Activated CD4-positive, CD25-positive, alpha-beta regulatory T cell treated with anti-CD3 and anti-CD28 coated beads, Interleukin-2, amount 50 U/mL, for 24 hours (primary cell): ENCODE measurements at regions not wholly inside any gene's neighbourhood (a gene's known extent, or its start where the extent isn't known, plus 50 kb on each side); places are given as distances from the start of the nearest gene placed in this dataset.

Source experiments
- ATAC-seq, 2 donors: fragments of 150-1000 bp; cut with Tn5 transposase; one replicate each; pipeline ENCODE4 v1.10.0; 2021; ENCODE audit warnings: mild to moderate bottlenecking in 1 of 2, moderate library complexity in 1 of 2

DNA sequence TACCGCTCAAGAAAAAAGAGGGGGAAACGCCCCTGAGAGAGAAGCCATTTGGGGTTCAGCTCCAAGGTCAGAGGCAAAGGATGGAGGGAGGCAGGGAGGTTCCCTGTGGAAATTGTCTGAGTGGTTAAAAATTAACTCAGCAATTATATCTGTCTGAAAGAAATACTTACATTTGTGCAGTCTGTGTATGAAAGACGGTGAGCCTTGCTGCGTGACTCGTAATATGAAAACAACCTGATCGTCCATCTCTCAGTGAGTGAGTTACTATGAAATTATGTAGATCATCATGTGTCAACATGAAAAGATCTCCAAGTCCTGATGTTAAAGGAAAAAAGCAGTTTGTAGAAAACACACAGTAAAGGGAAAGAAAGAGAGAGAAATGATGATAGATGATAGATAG is 67.2 kb upstream of the FAM204A start:
- ATAC-seq: no peak

DNA sequence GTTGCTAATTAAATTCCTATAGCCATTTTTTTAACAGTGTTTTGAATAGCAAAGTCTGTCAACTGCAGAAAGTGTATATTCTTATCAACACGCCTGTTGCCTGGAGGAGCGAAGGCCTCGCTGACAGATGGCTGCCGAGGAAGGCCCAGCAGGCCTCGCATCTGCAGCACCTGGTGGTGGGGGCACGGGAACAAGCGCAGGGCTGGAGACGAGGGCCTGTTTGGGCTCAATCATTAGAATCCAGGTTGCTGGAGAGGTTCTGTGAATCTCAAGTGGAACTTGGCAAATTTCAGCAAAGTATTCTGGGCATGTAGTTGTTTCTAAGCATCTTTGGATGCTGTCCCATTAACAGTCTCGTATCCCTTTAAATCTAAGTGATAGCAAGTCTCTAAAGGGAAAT is 66.1 kb upstream of the FAM204A start:
- no peak for ATAC-seq

DNA sequence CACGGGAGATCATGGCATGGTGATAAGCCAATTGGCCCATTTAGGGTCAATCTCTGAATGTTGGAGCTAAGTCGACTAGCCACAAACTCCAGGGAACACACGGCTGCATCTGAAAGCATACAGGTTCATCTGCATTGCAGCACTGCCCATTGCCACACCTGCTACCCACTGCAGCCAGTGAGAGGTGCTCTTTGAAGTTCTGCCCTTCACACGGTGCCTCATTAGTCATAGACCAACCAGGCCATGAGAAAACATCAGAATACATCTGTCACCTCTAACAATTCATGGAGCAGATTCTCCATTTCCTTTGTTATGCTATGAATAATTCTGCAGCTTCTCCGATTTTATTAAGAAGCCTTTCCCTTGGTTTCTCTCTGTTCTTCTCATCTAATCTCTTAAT is 65.7 kb upstream of the FAM204A start:
- ATAC-seq: no peak

DNA sequence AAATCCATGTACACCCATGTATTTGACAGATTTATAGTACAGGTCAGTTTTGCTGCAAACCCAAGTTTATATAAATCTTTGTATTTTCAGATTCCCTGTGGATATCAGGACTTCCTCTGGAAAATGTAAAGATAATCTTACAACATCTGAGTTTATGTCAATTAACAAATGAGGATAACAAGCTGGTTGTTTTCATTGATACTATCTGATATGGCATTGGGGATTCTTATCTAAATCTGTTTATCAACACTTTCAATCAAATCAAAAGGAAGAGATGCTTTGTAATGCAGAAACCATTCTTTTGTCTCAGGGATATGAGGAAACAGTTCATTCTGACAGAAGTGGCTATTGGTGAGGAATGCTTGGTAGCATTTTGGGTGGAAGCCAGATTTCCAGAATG is 64.9 kb upstream of the FAM204A start:
- ATAC-seq: no peak

DNA sequence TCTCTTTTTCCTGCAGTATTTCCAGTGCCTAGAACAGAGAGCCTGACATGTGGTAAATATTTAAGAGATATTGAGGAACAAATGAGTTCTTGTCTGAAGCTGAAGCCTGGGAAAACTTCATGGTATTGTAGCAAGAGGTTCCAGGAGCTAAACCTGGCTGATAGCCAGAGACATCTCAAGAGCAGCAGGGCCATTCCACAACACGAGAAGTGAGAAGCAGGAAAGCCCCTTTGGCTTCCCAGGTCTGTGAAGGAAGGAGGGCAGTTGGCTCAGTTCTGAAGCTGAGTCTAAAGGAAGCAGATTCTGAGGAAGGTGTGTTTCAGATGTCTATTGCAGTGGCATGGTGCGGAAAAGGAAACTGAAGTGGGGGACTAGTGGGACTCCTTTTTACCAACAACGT is 63.8 kb upstream of the FAM204A start:
- ATAC-seq: no peak

DNA sequence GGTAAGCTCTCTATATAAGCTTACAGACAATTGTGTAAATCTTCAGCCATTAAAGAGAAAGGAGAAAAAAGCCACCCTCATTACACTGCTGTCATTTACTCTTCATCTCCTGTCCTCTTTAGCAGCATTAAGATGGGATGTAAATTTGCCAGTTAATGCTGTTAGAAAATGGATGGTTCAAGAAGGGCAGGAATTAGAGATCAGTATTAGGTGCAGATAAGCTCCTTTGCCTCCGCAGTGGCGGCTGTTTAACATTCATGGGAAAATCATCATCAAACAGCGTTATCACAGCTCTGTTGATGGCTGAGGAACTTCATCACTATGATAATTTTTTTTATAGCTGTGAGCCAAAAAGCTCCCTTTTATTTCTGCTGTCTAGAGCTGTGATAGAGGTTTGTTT is 61.8 kb upstream of the FAM204A start:
- ATAC-seq: no peak

DNA sequence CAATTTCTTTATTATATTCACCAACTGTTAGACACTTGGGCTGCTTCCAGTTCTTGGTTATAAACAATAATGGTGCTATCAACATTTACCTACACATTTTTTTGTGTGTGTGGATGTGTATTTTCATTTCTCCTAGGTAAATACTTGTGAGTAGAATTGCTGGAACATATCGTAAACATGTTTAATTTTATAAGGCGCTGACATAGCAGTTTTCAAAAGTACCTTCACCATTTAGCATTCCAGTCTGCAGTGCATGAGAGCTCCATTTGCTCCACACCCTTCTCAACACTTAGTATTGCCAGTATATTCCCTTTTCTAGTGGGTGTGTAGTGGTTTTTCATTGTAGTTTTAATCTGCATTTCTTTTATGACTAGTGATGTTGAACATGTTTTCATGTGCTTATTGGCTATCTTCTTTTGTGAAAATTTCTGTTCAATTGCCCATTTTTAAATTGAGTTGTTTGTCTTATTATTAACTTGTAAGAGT is 59.6 kb upstream of the FAM204A start:
- no peak for ATAC-seq

DNA sequence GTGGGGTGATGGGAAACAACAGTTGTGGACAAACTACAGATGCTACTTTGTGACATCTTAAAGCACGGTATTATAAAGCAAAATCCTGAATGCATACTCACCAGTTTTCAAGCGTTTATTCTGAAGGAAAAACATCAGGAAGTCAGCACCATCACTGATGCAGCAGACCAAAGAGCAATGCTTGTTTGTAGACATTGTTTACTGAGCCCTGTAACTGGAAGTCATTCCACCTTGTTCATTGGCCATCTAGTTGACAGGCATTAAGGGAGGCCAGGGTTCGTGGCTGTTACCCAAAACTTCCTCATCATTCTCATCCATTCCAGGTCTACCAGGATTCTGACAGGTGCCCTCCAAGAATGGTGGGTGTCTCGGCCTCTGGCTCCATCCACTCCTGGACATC is 55.3 kb upstream of the FAM204A start:
- ATAC-seq: no peak

DNA sequence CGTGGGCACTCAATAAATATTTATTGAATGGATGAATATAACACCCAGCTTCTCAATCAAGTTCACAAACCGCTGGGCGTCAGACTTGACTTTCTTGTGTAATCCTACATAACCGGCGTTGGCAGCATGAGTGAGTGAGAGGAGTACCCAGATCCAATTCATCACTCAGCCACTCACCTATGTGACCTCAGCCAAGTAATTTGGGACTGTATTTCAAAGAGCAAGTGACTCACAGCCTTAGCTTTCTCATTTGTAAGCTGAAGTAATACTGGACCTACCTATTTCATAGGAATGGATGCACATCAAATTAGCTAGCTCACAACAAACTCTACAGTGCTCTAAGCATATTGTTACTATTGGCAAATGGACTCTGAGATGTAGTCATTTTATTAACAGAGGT is 53.8 kb upstream of the FAM204A start:
- no peak for ATAC-seq

DNA sequence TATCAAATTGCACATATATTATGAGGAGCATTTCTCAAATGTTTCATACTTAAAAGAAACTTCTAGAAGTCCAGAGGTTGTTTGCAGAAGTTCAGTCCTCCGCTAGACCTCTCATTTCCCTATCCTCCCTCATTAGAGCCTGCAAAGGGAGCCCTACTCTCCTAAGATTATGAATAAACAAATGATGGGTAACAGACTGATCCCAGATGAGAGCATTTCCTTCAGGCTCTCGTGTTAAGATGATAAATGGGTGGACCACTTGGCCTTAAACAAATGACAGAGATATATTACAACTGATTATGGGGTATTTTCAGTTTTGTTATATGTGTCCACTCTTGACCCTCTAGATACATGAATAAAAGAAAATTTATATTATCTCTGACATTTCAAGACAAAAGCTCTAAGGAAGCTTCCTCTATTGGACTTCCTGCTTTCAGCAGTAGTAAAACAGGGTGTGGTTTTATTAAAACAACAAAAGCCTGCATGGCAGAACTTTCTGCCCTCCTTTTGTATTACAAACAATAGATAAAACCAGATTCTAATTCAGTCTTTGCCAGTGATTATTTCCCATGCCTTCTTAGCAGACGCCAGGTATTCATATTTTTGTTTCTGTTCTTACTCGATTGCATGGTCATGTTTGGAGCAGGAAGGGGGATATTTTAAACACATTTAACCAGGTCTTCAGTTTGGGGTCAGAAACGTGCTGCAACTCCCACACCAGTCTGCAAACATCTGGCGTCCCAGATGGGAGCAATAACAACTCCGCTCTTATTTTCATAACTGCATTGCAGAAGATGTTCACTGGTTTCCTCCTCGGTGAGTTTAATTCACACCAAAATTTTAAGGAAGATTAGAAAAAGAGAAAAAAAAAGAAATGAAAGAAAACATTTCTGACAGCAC is 52.4 kb upstream of the FAM204A start:
- no peak for ATAC-seq

DNA sequence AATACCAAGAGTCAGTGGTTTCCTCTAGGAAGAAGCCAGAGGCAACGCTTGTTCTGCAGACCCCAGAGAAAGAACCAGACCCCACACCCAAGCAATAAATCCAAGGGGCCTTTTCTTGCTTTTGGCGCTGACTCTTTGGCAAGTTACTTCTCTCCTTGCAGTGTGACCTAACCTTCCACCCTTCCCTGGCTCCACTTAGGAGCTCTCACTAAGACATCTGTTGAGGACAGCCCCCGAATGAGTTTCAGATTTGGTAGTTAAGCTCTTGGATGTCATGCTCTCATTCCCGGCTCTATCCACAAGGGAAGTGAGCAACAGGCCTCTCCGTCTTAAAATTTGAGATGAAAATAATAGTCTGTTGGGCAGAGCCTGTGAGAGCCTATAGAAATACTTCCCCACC is 50.6 kb upstream of the FAM204A start:
- no peak for ATAC-seq
